GM12873 (cell line): ENCODE measurements at regions not wholly inside any gene's neighbourhood (a gene's known extent, or its start where the extent isn't known, plus 50 kb on each side); places are given as distances from the start of the nearest gene placed in this dataset.

ENCODE experiments used
- TF ChIP-seq, protein P1 (sequence below): IDR thresholded peaks from 2 replicates; pipeline ENCODE4 v1.5.1; 2012; ENCODE audit warnings: low read depth, mild to moderate bottlenecking, moderate library complexity, low read length, control low read depth; ENCODE audit not compliant: insufficient read depth; ENCODE audit errors: missing control alignments

DNA sequence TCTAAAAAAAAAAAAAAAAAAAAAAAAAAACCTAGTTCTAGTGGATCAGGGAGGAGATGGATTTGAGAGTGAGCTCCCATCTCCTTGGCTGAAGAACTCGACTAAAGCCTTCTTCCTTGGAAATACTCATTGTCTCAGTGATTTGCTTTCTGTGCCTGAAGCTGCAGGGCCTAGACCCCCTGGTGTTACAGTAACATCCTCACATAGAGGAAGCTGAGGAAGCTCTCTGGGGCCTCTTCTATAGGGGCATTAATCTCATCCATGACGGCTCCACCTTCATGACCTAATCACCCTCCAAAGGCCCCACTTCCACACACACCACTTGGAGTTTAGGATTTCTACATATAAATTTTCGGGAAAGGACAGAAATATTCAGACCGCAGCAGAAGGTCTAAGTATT, 95.9 kb upstream of the ETS2 start:
- TF ChIP-seq, protein P1, sequence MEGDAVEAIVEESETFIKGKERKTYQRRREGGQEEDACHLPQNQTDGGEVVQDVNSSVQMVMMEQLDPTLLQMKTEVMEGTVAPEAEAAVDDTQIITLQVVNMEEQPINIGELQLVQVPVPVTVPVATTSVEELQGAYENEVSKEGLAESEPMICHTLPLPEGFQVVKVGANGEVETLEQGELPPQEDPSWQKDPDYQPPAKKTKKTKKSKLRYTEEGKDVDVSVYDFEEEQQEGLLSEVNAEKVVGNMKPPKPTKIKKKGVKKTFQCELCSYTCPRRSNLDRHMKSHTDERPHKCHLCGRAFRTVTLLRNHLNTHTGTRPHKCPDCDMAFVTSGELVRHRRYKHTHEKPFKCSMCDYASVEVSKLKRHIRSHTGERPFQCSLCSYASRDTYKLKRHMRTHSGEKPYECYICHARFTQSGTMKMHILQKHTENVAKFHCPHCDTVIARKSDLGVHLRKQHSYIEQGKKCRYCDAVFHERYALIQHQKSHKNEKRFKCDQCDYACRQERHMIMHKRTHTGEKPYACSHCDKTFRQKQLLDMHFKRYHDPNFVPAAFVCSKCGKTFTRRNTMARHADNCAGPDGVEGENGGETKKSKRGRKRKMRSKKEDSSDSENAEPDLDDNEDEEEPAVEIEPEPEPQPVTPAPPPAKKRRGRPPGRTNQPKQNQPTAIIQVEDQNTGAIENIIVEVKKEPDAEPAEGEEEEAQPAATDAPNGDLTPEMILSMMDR = no peak

DNA sequence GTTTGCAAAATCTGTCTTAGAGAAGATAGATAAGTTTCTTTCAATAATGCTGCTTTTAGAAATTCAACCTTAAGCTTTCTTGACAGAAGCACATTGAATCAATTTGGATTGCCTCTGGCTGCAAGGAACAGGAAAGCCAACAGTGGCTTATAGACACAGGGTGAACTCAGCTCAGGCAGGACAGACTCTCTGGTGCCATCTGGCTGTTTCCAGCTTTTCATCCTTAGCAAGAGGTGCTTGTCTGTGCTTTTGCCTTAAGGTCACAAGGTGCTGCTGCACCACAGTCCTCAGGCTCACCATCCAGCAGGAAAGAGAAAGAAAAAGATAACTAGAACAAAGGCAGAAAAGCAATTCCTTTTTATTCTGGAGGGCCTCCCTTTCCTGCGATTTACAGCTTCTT, 93.7 kb upstream of the ETS2 start:
- TF ChIP-seq, protein P1 = peak; percentile 28

DNA sequence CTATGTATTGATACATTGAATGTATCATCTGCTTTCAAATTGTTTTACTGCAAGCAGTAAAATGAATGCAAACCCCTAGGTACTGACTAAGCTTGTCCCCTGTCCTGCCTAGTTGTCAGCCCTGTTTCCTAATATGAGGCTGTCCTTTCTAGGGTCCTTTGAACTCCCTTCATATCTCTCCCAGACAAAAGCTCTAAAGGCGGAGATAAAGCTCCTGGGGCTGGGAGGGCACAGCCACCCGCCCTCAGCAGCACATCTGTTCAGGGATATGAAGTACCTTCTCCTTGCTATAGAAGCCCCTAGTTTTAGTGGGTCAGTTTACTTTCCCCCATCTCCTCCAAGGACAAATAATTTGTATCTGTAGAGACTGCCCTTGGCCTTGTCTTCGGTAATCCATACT, 93.1 kb upstream of the ETS2 start:
- TF ChIP-seq, protein P1 = no peak

DNA sequence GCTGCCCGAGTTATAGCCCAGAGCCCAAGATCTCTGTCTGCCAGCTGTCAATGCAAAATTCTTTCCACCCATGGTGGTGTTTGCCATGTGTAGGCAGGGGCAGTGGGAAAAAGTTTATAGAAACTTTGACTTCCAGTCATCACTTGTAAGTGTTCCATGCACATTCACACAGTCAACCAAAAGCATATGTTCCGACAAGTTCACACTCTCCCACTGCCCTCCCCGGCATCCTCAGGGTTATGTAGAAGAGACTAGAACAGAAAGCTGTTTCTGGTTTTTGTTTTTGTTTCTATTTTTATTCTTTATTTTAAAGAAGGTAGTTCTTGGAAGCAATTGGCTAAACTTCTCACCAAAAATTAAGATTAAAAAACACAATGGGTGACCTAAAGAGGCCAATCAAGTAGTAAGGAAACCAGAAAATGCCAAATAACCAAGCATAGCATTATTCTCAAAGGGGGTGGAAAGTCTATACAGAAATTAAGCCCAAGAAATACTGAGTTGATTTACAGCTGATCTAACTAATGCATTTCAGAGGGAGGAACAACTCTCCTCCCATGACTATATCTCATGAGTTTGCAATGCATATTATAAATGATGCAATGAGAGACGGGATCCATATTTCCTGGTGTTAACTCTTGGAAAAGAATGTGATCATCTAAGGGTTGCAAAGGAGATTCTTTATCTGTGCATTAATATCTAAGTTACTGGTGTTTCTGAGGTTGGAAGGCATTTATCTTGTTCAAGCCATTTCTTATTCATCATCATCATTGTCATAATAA, 91.5 kb upstream of the ETS2 start:
- TF ChIP-seq, protein P1 = no peak

DNA sequence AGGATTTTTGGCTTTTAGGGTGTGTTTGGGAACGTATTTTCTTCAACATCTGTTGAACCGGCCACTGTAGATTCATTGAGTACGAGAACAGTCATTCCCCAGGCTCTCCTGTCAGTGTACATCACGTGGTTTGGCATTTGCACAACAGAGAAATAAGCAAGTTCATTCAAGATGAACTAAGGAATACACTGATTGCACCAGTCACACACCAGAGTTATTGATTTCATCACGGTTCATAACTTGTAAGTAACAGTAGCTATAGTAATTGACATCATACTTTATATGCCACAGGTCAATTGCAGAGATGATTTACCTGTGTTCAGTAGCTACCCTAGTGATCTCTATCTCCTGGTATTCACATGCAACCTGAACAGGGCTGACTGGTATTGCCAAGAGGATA, 90.7 kb upstream of the ETS2 start:
- TF ChIP-seq, protein P1 = no peak

DNA sequence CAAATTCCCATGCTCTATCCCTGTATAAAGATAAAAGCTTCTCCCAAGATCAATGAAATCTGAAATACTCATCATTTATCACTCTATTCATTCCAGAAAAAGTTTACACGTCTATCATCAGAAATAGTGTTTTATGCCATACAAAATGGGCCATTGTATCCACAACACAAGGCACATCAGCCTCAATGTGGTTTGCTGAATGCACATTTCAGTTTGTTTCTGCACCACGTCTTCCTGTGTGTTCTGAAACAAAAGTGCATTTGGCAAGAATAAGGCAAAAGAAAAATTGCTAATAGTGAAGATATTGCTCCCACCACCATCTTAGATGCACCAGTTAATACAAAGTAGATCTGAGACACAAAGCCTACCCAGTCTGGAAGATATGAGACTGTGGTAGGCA, 89.6 kb upstream of the ETS2 start:
- TF ChIP-seq, protein P1 = no peak

DNA sequence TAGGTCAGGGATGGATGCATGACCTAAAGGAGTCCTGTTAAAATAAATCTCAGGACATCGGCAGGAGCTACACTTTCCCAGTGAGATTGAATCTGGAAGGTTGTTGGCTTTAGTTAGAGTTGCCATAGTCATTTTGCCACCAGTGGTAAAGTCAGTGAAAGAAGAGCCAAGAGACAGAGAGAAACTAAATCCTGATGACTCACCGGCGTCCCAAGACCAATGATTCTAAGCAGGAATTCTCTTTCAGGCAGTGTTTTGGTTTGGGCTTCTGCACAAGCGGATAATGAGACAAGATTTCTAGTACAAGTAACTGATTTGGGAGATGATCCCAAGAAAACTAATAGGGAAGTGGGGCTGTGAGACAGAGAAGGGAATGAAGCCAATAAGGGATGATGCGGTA, 88.8 kb upstream of the ETS2 start:
- TF ChIP-seq, protein P1 = no peak
